ENCODE measurements at regions not wholly inside any gene's neighbourhood (a gene's known extent, or its start where the extent isn't known, plus 50 kb on each side); places are given as distances from the start of the nearest gene placed in this dataset.

DNA sequence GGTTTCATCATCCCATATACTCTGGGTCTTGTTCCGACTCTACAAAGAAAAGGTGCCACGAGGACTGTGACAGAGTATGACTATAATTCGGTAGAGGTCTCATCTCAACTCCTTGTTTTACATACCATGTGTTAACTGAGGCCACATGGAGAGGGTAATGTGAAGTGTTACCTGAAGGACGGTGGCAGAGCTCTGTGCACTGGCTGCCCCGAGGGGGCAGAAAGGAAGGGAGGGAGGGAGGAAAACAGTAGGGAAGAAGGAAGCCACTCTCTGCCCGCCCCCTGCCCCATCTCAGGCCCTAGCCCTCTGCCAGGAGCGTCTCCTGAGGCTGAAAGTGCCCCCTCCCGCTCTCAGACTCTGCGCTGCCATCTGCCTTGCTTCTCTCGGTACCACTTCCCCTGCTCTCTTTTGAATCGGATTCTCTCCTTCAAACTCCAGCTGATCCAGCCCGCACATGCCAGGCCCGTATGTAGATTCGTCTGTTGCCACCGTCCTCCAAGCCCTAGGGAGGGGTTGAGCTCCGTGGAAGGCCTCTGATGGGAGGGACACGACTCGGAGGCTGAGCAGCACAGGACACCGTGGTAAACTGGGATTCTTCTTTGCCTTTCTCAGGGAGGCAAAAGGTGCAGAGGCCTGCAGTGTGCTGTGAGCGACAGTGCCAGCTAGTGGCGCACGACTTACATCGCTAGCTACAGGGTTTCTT lies 70.5 kb upstream of the ATP10A start:
- TF ChIP-seq, protein P1, sequence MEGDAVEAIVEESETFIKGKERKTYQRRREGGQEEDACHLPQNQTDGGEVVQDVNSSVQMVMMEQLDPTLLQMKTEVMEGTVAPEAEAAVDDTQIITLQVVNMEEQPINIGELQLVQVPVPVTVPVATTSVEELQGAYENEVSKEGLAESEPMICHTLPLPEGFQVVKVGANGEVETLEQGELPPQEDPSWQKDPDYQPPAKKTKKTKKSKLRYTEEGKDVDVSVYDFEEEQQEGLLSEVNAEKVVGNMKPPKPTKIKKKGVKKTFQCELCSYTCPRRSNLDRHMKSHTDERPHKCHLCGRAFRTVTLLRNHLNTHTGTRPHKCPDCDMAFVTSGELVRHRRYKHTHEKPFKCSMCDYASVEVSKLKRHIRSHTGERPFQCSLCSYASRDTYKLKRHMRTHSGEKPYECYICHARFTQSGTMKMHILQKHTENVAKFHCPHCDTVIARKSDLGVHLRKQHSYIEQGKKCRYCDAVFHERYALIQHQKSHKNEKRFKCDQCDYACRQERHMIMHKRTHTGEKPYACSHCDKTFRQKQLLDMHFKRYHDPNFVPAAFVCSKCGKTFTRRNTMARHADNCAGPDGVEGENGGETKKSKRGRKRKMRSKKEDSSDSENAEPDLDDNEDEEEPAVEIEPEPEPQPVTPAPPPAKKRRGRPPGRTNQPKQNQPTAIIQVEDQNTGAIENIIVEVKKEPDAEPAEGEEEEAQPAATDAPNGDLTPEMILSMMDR (IDR thresholded peaks at IDR 0.05): peak in 5 of 7 experiments; percentile 39 to 75 (median 55)
- no peak for TF ChIP-seq POLR2A (IDR thresholded peaks at IDR 0.05)
